OCI-LY3 (cell line): ENCODE measurements at regions not wholly inside any gene's neighbourhood (a gene's known extent, or its start where the extent isn't known, plus 50 kb on each side); places are given as distances from the start of the nearest gene placed in this dataset.
"Not testable (repeated sequence)": the region's sequence is repeated elsewhere in the genome, so short reads cannot be mapped to it uniquely, and the experiment has no call there.

ENCODE experiments used
- H2AFZ ChIP-seq: fragments of 200-600, 300-600 bp; shearing (Covaris generic); 2 replicates; pipeline ENCODE4 v1.6.0; 2014; ENCODE audit warnings: antibody characterized with exemption, low read depth, low read length
- H3K27ac ChIP-seq: fragments of 200-600, 300-600 bp; sonication (generic); 2 replicates; pipeline ENCODE4 v1.5.1; 2014; ENCODE audit warnings: mild to moderate bottlenecking, low read length, moderate library complexity, mixed read lengths
- H3K27me3 ChIP-seq: fragments of 200-600, 300-600 bp; sonication (generic); 2 replicates; pipeline ENCODE4 v1.6.1; 2014; ENCODE audit warnings: low read depth, low read length, mixed read lengths
- H3K36me3 ChIP-seq: fragments of 200-600, 300-600 bp; sonication (generic); replicated peaks from 2 replicates; pipeline ENCODE3; 2014; ENCODE audit warnings: low read depth, low read length, mixed read lengths
- H3K4me1 ChIP-seq: fragments of 300-600, 200-600 bp; sonication (generic); 2 replicates; pipeline ENCODE4 v1.6.1; 2014; ENCODE audit warnings: low read length, mixed read lengths
- H3K4me2 ChIP-seq: fragments of 200-600, 300-600 bp; sonication (generic); 2 replicates; pipeline ENCODE4 v1.6.1; 2014; ENCODE audit warnings: low read length, mixed read lengths
- H3K4me3 ChIP-seq: fragments of 300-600, 200-600 bp; sonication (generic); 2 replicates; pipeline ENCODE4 v1.5.1; 2014; ENCODE audit warnings: antibody characterized with exemption, mild to moderate bottlenecking, low read length, moderate library complexity
- H3K79me2 ChIP-seq: fragments of 300-600, 200-600 bp; shearing (Covaris generic); 2 replicates; pipeline ENCODE4 v1.6.1; 2014; ENCODE audit warnings: mild to moderate bottlenecking, low read length, mixed read lengths
- H3K9ac ChIP-seq: fragments of 300-600, 200-600 bp; shearing (Covaris generic); 2 replicates; pipeline ENCODE4 v1.6.0; 2014; ENCODE audit warnings: mild to moderate bottlenecking, low read length, moderate library complexity
- H3K9me3 ChIP-seq: fragments of 200-600, 300-600 bp; shearing (Covaris generic); 2 replicates; pipeline ENCODE4 v1.6.1; 2014; ENCODE audit warnings: low read length, mixed read lengths; ENCODE audit not compliant: insufficient read depth
- H4K20me1 ChIP-seq: fragments of 200-600, 300-600 bp; sonication (generic); 2 replicates; pipeline ENCODE4 v1.6.1; 2016; ENCODE audit warnings: low read length, mixed read lengths; ENCODE audit not compliant: insufficient read depth
- EZH2phosphoT487 ChIP-seq: fragments of 200-600 bp; shearing (Covaris generic); IDR thresholded peaks from 2 replicates; pipeline ENCODE4 v1.6.1; 2018; ENCODE audit warnings: antibody characterized with exemption, mixed run types, low read depth
- TF ChIP-seq, protein P1 (sequence below): fragments of 200-600, 300-600 bp; sonication (generic); IDR thresholded peaks from 2 replicates; pipeline ENCODE4 v1.5.1; 2014; ENCODE audit warnings: antibody characterized with exemption, low read length, low read depth

DNA sequence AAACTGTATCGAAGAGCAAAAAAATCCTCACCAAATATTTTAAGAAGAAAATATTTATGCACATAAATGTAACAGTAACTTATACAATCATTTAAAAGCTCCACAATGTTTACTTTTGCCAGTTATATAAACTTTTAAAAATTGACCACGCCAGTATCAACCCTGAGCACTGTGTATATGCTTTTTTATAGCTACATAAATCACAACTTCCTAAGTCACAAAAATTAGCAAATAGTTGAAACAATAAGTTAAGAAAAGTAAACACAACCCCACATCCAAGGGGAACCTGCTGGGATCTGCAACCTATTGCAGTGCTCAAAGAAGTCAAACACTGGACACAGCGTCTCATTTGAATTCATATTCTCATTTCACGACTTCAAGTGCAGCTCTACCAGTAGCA lies 89.8 kb upstream of the DST start:
- Histone ChIP-seq H3K9ac (no peak overlapping the region), H3K4me3 (no peak overlapping the region), H3K27me3 (no peaks in the 10 kb centered on the region), H3K27ac (no peak overlapping the region), H3K4me1 (peaks cover 5% of the 10 kb centered on the region), H4K20me1 (no peaks in the 10 kb centered on the region), H3K9me3 (no peaks in the 10 kb centered on the region), H3K36me3 (no peaks in the 10 kb centered on the region), H3K4me2 (no peak overlapping the region), H2AFZ (no peak overlapping the region), H3K79me2 (no peaks in the 10 kb centered on the region)
- TF ChIP-seq EZH2phosphoT487 = no peak
- TF ChIP-seq, protein P1, sequence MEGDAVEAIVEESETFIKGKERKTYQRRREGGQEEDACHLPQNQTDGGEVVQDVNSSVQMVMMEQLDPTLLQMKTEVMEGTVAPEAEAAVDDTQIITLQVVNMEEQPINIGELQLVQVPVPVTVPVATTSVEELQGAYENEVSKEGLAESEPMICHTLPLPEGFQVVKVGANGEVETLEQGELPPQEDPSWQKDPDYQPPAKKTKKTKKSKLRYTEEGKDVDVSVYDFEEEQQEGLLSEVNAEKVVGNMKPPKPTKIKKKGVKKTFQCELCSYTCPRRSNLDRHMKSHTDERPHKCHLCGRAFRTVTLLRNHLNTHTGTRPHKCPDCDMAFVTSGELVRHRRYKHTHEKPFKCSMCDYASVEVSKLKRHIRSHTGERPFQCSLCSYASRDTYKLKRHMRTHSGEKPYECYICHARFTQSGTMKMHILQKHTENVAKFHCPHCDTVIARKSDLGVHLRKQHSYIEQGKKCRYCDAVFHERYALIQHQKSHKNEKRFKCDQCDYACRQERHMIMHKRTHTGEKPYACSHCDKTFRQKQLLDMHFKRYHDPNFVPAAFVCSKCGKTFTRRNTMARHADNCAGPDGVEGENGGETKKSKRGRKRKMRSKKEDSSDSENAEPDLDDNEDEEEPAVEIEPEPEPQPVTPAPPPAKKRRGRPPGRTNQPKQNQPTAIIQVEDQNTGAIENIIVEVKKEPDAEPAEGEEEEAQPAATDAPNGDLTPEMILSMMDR = no peak

GRCh38 chr6:56730663-56731529 lies 88.2 kb upstream of the DST start:
- peaks cover 12% of the 10 kb centered on the region for H3K4me1 ChIP-seq
- no peaks in the 10 kb centered on the region for H3K27me3 ChIP-seq
- no peaks in the 10 kb centered on the region for H3K9me3 ChIP-seq
- TF ChIP-seq EZH2phosphoT487 = no peak
- TF ChIP-seq, protein P1 = no peak
- no peaks in the 10 kb centered on the region for H3K36me3 ChIP-seq
- H3K4me2 ChIP-seq = no peak overlapping the region
- H3K4me3 ChIP-seq = no peak overlapping the region
- H3K9ac ChIP-seq = no peak overlapping the region
- no peak overlapping the region for H3K27ac ChIP-seq
- no peak overlapping the region for H2AFZ ChIP-seq
- no peaks in the 10 kb centered on the region for H4K20me1 ChIP-seq
- H3K79me2 ChIP-seq = no peaks in the 10 kb centered on the region

GRCh38 chr6:56729719-56730118 lies 87.0 kb upstream of the DST start:
- no peak for TF ChIP-seq EZH2phosphoT487
- TF ChIP-seq, protein P1 = no peak
- Histone ChIP-seq H3K27ac (no peak overlapping the region), H3K79me2 (no peaks in the 10 kb centered on the region), H3K36me3 (no peaks in the 10 kb centered on the region), H3K4me1 (peaks cover 12% of the 10 kb centered on the region), H3K4me3 (no peak overlapping the region), H3K27me3 (no peaks in the 10 kb centered on the region), H4K20me1 (no peaks in the 10 kb centered on the region), H3K9ac (no peak overlapping the region), H3K9me3 (no peaks in the 10 kb centered on the region), H2AFZ (no peak overlapping the region), H3K4me2 (no peak overlapping the region; the same call in 1 of the 2 replicates)

DNA sequence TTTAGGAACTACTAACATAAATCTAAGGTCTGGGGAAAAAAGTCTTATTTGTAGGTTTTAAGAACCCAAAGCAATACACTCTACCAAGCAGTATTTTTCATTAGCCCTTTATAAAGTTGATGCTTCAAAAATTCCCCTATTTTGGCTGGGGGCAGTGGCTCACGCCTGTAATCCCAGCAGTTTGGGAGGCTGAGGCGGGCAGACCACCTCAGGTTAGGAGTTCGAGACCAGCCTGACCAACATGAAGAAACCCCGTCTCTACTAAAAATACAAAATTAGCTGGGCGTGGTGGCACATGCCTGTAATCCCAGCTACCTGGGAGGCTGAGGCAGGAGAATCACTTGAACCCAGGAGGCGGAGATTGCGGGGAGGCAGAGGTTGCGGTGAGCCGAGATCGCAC lies 86.5 kb upstream of the DST start:
- H4K20me1 ChIP-seq, H3K9ac ChIP-seq, H3K27ac ChIP-seq, H3K4me3 ChIP-seq, H3K9me3 ChIP-seq, H3K36me3 ChIP-seq, H2AFZ ChIP-seq, H3K4me2 ChIP-seq, H3K79me2 ChIP-seq, H3K27me3 ChIP-seq: not testable (repeated sequence)
- H3K4me1 ChIP-seq = peaks cover 12% of the 10 kb centered on the region
